ENCODE measurements at regions not wholly inside any gene's neighbourhood (a gene's known extent, or its start where the extent isn't known, plus 50 kb on each side); places are given as distances from the start of the nearest gene placed in this dataset.
A peak's percentile ranks its signal among the peaks of the same experiment; 100 is the strongest.

DNA sequence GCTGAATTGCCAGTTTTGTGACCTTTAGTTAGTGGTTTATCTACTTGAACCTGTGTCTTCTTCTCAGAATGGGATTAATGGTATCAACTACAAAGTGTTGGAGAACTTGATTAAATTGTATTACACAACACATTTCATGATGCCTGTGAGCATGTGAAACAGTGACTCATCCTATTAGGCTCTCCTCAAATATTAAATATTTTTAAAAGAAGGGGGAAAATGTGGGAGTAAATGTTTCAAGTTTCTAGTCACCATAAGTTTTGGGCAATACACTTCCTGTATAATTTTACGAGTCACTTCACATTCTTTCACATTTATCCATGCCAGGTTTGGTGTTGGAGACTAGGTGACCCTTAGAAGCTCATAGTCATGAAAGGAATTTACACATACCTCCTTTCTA, 147.0 kb downstream of the HS3ST1 start:
- ATAC-seq (ENCODE audit: low FRiP score in 2 of 2) (peak in 1 of 2 donors; percentile 41), DNase-seq (no peak)
- WGBS, 2 donors = 63 to 68% methylated on average over 1 of the region's 1 CpG
- Histone ChIP-seq H3K27me3 (no peaks in the 10 kb centered on the region), H3K27ac (no peak overlapping the region), H3K9me3 (peaks cover 0 to 6% (median 0%) of the 10 kb centered on the region in 4 donors), H3K4me3 (no peak overlapping the region), H3K4me1 (no peaks in the 10 kb centered on the region), H3K36me3 (no peaks in the 10 kb centered on the region)
- TF ChIP-seq, protein P1, sequence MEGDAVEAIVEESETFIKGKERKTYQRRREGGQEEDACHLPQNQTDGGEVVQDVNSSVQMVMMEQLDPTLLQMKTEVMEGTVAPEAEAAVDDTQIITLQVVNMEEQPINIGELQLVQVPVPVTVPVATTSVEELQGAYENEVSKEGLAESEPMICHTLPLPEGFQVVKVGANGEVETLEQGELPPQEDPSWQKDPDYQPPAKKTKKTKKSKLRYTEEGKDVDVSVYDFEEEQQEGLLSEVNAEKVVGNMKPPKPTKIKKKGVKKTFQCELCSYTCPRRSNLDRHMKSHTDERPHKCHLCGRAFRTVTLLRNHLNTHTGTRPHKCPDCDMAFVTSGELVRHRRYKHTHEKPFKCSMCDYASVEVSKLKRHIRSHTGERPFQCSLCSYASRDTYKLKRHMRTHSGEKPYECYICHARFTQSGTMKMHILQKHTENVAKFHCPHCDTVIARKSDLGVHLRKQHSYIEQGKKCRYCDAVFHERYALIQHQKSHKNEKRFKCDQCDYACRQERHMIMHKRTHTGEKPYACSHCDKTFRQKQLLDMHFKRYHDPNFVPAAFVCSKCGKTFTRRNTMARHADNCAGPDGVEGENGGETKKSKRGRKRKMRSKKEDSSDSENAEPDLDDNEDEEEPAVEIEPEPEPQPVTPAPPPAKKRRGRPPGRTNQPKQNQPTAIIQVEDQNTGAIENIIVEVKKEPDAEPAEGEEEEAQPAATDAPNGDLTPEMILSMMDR (IDR thresholded peaks at IDR 0.05) = no peak
- no peak for TF ChIP-seq POLR2AphosphoS5 (IDR thresholded peaks at IDR 0.05)
- no peak for TF ChIP-seq POLR2A (IDR thresholded peaks at IDR 0.05)
- TF ChIP-seq EP300 (IDR thresholded peaks at IDR 0.05) = no peak

DNA sequence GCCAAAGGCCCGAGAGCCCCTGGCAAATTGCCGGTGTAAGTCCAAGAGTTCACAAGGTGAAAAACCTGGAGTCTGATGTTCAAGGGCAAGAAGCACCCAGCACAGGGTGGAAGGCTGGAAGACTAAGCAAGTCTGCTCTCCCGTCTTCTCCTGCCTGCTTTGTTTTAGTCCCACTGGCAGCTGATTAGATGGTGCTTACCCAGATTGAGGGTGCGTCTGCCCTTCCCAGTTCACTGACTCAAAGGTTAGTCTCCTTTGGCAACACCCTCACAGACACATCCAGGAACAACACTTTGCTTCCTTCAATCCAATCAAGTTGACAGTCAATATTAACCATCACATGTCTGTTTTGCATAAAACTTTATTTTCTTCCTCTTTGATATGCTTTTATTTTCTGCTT, 157.4 kb downstream of the HS3ST1 start:
- no peak for ATAC-seq (ENCODE audit: low FRiP score in 2 of 2)
- no peak for DNase-seq

DNA sequence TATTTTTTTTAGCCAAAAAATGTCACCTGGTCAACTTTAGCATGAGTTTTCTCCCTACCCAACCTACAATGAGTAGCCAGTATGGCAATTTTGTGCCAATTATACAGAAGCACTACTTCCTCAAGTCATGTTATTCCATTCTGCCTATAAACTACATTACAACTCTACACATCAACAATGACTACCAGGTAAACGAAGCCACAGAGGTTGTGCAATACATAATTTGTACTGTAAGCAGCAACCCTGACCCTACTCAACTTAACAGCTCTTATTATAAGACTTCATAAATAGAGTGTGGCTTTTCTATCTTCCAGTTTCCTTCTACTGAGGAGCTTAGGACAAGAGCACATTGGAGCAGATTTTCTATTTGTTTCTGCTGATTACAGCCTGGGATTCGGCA, 160.5 kb downstream of the HS3ST1 start:
- ATAC-seq (ENCODE audit: low FRiP score in 2 of 2) (no peak), DNase-seq (no peak)
- no peak for TF ChIP-seq POLR2AphosphoS5 (IDR thresholded peaks at IDR 0.05)
- TF ChIP-seq, protein P1 (IDR thresholded peaks at IDR 0.05) = no peak
- no peak for TF ChIP-seq EP300 (IDR thresholded peaks at IDR 0.05)
- TF ChIP-seq POLR2A (IDR thresholded peaks at IDR 0.05) = no peak
- no peaks in the 10 kb centered on the region for H3K36me3 ChIP-seq
- no peaks in the 10 kb centered on the region for H3K27me3 ChIP-seq
- H3K4me3 ChIP-seq = no peak overlapping the region
- no peaks in the 10 kb centered on the region for H3K4me1 ChIP-seq
- whole genome bisulfite sequencing, 2 donors = 55 to 62% methylated on average over 2 of the region's 2 CpGs
- no peak overlapping the region for H3K27ac ChIP-seq
- H3K9me3 ChIP-seq = no peaks in the 10 kb centered on the region

More for the DNA sequence above, 157.4 kb downstream of the HS3ST1 start:
- Histone ChIP-seq H3K27me3 (no peaks in the 10 kb centered on the region), H3K36me3 (no peaks in the 10 kb centered on the region), H3K9me3 (no peaks in the 10 kb centered on the region), H3K4me1 (no peaks in the 10 kb centered on the region), H3K27ac (no peak overlapping the region), H3K4me3 (no peak overlapping the region)
- 78 to 82% methylated on average over 4 of the region's 4 CpGs for WGBS, 2 donors
- TF ChIP-seq POLR2AphosphoS5 (IDR thresholded peaks at IDR 0.05) = no peak
- TF ChIP-seq, protein P1 (IDR thresholded peaks at IDR 0.05) = no peak
- no peak for TF ChIP-seq EP300 (IDR thresholded peaks at IDR 0.05)
- no peak for TF ChIP-seq POLR2A (IDR thresholded peaks at IDR 0.05)

DNA sequence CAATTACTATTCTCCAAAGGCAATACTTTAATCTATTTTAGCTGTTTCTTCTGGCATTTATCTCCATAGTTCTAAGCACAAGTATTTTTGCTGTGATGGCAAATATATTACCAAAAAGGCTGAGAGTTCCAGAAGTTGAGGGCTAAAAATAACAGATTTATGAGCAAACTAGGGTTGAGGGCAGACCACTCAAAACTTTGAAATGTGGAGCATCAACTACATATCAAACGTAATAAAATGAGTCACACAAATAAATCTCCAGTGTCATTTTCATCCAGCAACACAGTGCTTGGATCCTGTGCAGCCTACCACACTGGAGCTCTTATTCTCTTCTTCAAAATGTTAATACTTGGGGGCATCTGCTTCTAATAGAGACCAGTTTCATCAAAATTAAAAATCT, 163.9 kb downstream of the HS3ST1 start:
- no peak overlapping the region for H3K27ac ChIP-seq
- DNase-seq (no peak), ATAC-seq (ENCODE audit: low FRiP score in 2 of 2) (no peak)
- WGBS, 2 donors = 58 to 79% methylated on average over 1 of the region's 1 CpG
- H3K4me1 ChIP-seq = no peaks in the 10 kb centered on the region
- no peaks in the 10 kb centered on the region for H3K36me3 ChIP-seq
- H3K27me3 ChIP-seq = no peaks in the 10 kb centered on the region
- H3K9me3 ChIP-seq = no peaks in the 10 kb centered on the region
- no peak for TF ChIP-seq POLR2A (IDR thresholded peaks at IDR 0.05)
- no peak for TF ChIP-seq EP300 (IDR thresholded peaks at IDR 0.05)
- TF ChIP-seq POLR2AphosphoS5 (IDR thresholded peaks at IDR 0.05) = no peak
- TF ChIP-seq, protein P1 (IDR thresholded peaks at IDR 0.05) = no peak
- no peak overlapping the region for H3K4me3 ChIP-seq

DNA sequence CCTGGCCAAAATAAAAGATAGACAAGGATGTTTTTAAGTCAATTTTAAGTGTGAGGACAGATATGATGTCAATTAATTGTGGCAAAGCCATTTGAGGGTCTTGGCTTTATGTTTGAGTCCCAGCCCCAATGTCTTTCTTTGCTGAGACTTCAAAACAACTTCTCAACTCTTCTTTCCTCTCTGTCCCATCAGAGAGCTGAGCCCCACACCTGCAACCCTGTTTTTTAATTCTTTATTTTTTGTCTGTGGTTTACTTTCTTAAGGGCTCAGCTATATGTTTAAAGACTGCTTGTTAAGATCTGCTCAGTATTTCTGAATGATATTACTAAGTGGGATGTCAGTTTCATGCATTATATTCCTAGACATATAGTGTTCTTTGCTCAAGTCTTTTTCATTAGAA, 164.3 kb downstream of the HS3ST1 start:
- Histone ChIP-seq H3K27ac (no peak overlapping the region), H3K4me1 (no peaks in the 10 kb centered on the region), H3K9me3 (no peaks in the 10 kb centered on the region), H3K27me3 (no peaks in the 10 kb centered on the region), H3K4me3 (no peak overlapping the region), H3K36me3 (no peaks in the 10 kb centered on the region)
- DNase-seq (no peak), ATAC-seq (ENCODE audit: low FRiP score in 2 of 2) (no peak)
- TF ChIP-seq POLR2AphosphoS5 (IDR thresholded peaks at IDR 0.05) (no peak), POLR2A (IDR thresholded peaks at IDR 0.05) (no peak), EP300 (IDR thresholded peaks at IDR 0.05) (no peak)
- TF ChIP-seq, protein P1 (IDR thresholded peaks at IDR 0.05) = no peak

All from upper lobe of left lung (tissue), 6 donors.